D721Med (cell line): ENCODE measurements at regions not wholly inside any gene's neighbourhood (a gene's known extent, or its start where the extent isn't known, plus 50 kb on each side); places are given as distances from the start of the nearest gene placed in this dataset.
"Not testable (repeated sequence)": the region's sequence is repeated elsewhere in the genome, so short reads cannot be mapped to it uniquely, and the experiment has no call there.

Experiments used
- DNase-seq: peaks from one replicate; pipeline ENCODE4 v3.0.0; 2011; ENCODE audit warnings: low spot score; ENCODE audit not compliant: insufficient read length
- FAIRE-seq: peaks from 2 replicates; lab custom pipeline; 2011; peaks lifted over from hg19 to GRCh38; lab: Jason Lieb, UNC
- CTCF ChIP-seq: IDR thresholded peaks from 2 replicates; pipeline ENCODE4 v1.5.1; 2012; ENCODE audit warnings: mild to moderate bottlenecking, control low read depth; ENCODE audit not compliant: insufficient read depth; ENCODE audit errors: missing control alignments

DNA sequence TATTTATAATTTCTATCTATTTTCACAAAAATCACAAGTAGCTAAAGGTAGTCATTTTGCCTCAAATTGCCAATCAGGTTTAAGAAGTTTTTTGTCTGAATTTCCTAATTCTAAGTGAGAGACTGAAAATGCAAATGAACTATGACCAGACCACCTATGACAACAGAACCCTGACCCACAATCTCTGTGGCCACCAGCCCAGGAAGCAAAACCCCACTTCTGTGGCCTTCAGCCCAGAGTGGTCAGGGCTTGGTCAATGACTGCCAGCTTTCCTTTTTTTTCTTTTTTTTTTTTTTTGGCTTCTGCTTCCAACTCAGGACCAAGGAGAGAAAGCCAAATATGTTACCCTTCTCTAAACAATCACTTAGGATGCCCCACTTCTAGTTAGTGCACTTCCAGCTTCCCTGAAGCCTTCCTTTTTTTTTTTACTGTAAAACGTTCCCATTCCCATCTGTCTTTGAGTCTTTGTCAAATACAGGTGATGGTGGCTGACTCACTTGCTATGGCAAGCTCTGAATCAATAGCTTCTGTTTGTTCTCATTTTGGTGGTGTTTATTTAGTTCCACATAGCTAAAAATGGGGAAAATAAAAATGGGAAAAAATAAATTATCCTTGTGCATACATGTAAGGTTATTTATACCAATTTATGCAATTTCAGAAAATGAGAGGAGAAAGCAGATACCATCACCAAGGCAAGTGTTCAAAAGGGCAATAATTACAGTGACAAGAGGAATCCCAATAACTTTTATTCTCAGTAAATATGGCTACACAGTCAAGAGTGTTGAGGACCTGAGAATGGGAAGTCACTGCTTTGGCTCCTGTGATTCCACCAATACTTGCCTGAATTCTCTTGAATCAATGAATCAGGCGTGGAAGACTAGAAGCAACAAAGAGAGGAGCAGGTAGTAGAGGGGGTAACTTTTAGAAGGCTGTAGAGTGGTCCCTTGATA is 170.3 kb upstream of the PDE7B start:
- TF ChIP-seq CTCF, result no peak
- DNase-seq (no peak), FAIRE-seq (no peak)

DNA sequence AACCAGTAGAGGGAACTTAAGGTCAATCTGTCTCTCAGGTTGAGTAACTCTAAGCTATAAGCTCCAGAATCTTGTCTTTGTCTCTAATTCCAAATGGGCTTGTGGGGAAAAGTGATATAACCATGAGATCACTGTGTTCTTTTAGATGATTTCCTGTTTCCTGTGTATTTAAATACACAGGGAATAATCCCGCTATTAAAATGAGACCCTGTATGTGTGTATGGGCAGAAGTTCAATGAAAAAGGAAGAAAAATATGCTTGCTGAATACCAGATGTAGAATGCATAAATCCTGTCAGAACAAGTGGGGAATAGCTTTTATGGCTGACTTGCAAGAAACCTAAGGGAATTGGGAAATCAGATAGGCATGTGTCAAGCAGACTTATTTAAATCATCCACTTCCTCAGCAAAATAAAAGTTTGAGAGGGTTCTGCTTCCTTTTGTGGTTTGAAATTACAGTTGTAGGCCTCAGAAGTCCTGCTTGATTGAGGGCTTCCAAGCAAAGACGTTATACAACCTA is 164.7 kb upstream of the PDE7B start:
- no peak for TF ChIP-seq CTCF
- no peak for FAIRE-seq
- no peak for DNase-seq

DNA sequence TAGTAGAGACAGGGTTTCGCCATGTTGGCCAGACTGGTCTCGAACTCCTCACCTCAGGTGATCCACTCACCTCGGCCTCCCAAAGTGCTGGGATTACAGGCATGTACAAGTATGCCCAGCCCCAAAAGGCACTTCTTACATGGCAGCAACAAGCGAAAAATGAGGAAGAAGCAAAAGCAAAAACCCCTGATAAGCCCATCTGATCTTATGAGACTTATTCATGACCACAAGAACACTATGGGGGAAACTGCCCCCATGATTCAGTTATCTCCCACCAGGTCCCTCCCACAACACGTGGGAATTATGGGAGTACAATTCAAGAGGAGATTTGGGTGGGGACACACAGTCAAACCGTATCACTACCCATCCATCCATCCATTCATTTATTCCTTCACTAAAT is 163.0 kb upstream of the PDE7B start:
- not testable (repeated sequence) for DNase-seq, FAIRE-seq

- TF ChIP-seq CTCF, result no peak
- DNase-seq (no peak), FAIRE-seq (no peak)
These were observed 159.1 kb upstream of the PDE7B start for GRCh38 chr6:135692426-135692825.

GRCh38 chr6:135693811-135694370 is 157.6 kb upstream of the PDE7B start:
- DNase-seq (no peak), FAIRE-seq (no peak)
- no peak for TF ChIP-seq CTCF

DNA sequence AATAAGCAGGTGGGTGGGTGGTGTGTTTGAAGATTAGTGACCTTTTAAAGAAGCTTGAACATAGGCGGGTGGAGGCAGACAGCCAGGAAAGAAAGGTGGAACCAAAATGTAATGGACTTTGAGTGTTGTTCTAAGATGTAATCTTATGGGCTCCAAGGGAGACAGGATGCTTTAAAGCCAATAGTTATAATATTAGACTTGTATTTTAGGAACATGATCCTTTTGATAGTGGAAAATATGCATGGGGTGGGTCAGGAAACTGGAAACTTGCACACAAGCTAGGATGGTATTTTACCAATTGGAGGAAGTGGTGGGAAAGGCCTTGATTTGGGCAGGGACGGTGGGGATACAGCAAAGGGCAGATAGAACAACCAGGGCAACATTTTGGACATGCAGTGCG is 151.8 kb upstream of the PDE7B start:
- TF ChIP-seq CTCF, result no peak
- DNase-seq, result no peak
- no peak for FAIRE-seq

- FAIRE-seq (no peak), DNase-seq (no peak)
- TF ChIP-seq CTCF, result no peak
These were observed 150.1 kb upstream of the PDE7B start for GRCh38 chr6:135701426-135701825.
